SU-DHL-6 (cell line): ENCODE measurements at regions not wholly inside any gene's neighbourhood (a gene's known extent, or its start where the extent isn't known, plus 50 kb on each side); places are given as distances from the start of the nearest gene placed in this dataset.

Experiments
- EZH2phosphoT487 ChIP-seq: fragments of 200-600 bp; sonication (generic), shearing (Covaris generic); conservative IDR thresholded peaks from 2 replicates; pipeline ENCODE4 v1.6.1; 2018; ENCODE audit warnings: mild to moderate bottlenecking, antibody characterized with exemption, low read length, moderate library complexity, mixed read lengths
- TF ChIP-seq, protein P1 (sequence below): fragments of 200-600 bp; sonication (generic); IDR thresholded peaks from one replicate; pipeline ENCODE4 v1.5.1; 2017; ENCODE audit warnings: antibody characterized with exemption, mild to moderate bottlenecking, low read length, moderate library complexity; ENCODE audit not compliant: insufficient read depth, poor library complexity, severe bottlenecking

DNA sequence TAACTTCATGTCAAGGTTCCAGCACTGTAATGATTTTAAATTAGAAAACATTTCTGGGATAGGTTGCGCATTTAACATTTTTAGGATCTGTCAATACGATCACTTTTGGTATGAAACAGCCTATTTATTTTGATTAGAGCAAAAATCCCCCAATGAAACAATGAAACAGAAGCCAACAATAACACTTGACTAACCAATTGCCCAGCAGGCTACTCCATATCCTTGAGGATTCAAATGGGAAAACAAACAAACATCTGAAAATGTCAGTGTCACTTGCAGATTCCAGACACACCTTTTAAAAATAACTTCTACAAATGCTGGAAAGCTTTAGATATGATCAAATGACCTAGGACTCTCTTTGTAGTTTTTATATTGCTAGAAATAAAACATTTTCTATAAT is 1412.5 kb upstream of the PRR20A start:
- TF ChIP-seq, protein P1, sequence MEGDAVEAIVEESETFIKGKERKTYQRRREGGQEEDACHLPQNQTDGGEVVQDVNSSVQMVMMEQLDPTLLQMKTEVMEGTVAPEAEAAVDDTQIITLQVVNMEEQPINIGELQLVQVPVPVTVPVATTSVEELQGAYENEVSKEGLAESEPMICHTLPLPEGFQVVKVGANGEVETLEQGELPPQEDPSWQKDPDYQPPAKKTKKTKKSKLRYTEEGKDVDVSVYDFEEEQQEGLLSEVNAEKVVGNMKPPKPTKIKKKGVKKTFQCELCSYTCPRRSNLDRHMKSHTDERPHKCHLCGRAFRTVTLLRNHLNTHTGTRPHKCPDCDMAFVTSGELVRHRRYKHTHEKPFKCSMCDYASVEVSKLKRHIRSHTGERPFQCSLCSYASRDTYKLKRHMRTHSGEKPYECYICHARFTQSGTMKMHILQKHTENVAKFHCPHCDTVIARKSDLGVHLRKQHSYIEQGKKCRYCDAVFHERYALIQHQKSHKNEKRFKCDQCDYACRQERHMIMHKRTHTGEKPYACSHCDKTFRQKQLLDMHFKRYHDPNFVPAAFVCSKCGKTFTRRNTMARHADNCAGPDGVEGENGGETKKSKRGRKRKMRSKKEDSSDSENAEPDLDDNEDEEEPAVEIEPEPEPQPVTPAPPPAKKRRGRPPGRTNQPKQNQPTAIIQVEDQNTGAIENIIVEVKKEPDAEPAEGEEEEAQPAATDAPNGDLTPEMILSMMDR: no peak
- no peak for TF ChIP-seq EZH2phosphoT487
